NCI-H2196 (cell line): ENCODE measurements at regions not wholly inside any gene's neighbourhood (a gene's known extent, or its start where the extent isn't known, plus 50 kb on each side); places are given as distances from the start of the nearest gene placed in this dataset.
"Not testable (repeated sequence)": the region's sequence is repeated elsewhere in the genome, so short reads cannot be mapped to it uniquely, and the experiment has no call there.

ENCODE experiments used
- DNase-seq: peaks from one replicate; lab custom pipeline; 2025; ENCODE audit not compliant: unreplicated experiment; lab: John Stamatoyannopoulos, UW

DNA sequence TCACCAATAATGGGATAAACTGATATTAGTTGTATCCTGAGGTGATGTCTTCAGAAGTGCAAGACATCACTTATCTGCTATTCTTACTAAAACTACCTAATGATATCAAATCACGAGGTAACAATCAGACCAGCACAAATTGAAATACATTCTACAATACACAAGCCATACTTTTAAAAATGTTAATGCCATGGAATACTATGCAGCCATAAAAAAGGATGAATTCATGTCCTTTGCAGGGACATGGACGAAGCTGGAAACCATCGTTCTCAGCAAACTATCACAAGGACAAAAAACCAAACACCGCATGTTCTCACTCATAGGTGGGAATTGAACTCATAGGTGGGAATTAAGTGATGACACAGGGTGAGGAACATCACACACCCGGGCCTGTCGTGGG is 129.3 kb downstream of the SST start:
- DNase-seq: no peak

DNA sequence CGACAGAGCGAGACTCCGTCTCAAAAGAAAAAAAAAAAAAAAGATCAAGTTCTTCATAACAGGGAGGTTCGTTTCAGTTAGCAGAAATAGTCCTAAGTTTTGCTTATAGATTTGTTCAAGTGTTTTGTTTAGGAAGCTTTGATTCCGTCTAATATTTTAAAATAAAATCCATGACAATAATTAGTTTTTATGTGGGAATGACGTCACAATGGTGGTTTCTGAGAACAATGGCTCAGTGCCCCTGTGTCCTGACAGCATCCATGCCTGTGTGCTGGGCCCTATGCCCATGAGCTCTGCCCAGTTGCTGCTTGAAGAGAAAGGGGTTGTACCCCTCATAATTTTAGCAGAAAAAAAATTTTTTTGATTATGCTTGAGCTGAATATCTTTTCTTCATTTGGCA is 134.0 kb downstream of the SST start:
- DNase-seq: no peak

DNA sequence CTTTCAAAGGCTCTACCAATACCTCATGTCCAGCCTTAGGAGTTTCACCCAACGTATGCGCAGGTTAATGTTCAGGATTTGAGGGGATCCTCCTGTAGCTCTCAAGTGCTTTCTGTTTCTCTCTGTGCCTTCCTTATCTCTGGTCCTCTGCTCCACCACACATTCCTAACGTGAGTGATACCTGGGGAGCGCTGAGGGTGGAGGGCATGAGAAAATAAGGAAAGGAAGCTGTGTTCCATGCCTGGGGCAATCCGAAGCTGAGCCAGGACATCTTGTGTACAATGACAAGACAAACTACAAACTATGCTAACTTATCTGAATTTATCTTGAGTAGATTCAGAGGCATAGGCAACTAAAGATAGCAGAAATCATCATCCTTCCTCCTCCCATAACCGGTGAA is 136.4 kb downstream of the SST start:
- no peak for DNase-seq

DNA sequence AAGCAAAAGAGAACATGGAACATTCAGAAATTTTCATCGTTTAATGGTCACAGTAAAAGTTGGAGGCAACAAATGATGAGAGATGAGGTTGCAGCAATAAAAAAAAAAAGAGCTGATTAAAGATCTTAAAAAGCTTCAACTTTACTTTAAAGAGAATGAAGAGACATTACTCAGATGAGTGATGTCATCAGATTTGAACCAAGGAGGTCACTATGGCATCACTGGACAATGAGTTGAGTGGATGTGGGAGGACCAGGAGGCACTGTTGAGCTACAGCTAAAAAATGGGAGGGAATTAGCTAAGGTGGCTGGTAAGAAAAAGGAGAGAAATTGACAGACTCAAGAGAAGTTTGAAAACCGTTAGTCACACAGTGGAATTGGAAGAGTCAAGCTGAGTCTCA is 138.4 kb downstream of the SST start:
- no peak for DNase-seq

DNA sequence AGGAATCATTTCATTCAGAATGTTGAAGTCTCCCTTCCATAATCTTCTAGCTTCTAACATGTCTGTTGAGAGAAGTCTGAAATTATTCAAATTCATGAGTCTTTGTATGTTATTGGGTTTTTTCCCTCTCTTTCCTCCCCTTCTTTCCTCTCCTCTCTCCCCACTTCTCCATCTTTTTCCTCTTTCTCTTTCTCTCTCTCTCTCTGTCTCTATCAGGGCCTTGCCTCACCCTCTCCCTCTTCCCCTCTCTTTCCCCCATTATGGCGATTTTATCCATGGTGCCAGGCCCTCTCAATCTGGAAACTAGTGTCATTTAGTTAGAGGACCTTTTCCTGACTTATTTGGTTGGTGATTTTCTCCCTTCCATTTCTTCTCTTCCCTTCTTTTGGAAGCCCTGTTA is 147.3 kb downstream of the SST start:
- no peak for DNase-seq

DNA sequence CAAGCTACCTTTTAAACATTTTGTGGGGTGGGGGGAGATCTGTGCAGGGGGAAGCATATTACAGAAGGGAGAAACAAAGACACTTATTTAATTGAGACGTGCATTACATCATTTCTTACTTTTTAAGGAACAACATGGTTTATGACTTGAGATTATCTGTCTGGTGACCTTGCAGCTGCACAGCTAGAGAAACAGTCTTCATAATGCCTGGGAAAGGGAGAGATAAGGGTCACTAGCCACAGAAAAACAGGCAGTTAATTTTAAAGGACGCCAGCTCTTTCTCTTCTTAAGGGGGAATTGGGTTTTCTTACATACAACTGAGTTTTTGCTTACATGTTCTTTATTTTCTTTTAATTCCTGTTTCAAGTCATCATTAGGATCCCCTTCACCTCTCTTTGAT is 147.9 kb downstream of the SST start:
- DNase-seq: no peak

DNA sequence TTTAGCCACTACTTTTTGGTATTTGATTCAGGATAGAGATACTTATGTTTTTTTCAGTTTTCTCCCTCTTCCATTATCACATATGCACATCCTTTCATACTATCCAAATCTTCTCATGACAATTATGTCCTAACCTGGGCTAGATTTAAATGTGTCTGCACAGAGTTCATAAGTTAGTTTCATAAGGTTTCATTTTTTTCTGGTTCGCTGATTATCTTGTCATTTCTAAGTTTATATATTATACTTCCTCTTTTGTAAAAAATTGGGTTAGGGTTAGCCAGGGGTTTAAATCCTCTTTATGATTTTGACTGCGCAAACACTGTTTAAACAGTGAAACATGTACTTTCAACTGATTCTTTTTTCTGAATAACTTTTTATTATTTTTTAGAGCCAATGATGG is 148.6 kb downstream of the SST start:
- DNase-seq: no peak

DNA sequence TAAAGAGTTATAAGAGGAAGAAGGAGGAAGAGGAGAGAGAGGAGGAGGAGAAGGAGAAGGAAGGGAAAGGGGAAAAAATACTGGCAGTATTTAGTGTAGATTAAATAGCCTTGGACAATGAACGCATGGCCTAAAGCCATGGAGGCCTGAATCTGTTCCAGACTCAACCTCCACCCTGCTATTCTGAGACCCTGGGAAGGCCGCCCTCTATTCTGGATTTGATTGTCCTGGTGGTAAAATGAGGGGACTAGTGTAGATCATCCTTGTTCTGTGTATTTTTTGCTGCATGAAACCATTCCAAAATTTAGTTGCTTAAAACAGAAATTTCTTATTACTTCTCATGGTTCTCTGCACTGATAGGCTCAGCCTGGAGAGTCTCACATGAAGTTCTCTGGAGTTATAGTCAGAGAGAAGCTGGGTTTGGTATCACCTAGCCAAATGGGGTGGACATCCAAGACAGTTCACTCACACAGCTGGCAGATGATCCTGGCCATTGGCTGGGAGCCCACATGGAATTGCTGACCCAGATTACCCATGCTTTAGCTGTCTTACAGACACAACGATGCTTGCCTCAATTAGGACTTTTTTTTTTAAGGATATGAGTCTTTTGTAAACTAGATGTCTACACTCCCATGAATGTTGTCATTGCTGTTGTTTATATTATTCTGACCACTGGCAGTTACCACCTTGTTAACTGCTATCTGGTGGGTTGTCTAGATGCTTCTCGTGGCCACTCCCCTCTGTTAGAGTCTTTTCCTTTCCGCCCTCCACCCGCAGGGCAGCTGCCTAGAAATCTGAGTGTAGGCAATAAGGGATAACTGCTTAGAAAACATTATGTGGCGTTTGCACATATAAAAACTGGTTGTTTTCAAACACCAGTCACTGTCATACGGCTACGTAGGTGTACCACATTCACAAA is 149.9 kb downstream of the SST start:
- no peak for DNase-seq

DNA sequence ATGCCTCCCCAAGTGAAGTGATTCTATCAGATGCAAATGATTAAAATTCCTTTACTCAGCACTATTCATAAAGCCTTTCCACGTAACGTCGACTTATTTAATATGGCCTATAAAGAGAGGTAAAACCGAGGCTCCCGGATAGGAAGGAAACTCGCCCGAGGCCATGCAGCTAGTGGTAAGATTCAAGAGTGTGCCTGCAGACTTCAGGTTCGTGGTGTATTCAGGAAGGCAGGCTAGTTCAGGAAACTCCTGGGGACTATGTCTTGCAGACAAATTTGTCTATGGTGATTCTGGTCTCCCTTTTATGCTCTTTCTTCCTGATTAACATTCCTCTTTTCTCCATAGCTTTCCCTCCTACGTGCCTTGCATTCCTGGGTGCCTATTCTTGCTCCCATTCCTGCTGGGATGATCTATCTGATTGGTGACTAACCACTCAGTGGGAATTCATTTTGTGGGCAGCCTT is 150.7 kb downstream of the SST start:
- no peak for DNase-seq

DNA sequence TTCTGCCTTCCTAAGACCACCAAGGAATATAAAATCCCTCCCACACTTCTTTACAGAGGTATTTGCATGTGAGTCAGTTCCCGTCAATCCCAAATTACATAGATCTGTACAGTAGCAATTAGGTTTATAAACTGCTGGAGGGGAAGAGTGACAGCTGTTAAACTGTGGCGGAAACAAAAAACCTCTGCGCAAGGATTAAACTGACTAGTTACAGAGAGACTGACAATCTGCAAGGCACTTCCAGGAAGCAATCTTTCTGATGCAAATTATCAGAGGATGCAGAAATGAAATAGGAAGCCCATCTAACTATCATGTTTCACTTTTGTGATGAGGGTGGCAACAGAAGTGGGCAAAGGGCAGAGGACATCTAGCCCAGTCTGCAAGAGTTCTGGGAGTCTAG is 150.4 kb downstream of the RTP4 start:
- DNase-seq: no peak

DNA sequence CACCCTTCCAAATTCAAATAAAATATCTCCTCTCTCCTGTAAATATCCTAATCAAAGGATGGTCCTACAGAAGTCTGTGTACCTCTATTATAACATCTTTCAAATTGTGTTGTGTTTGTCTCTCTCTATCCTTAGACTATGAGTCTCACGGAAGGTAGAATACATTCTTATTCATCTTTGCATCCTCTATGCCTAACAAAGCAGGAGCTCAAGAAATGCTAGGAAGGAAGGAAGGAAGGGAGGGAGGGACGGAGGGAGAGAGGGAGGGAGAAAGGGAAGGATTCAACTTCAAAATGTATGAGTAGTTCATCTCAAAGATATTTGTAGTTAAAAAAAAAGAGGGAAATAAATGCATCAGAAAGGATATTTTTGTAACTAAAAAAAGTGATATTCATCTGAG is 150.0 kb downstream of the RTP4 start:
- no peak for DNase-seq

DNA sequence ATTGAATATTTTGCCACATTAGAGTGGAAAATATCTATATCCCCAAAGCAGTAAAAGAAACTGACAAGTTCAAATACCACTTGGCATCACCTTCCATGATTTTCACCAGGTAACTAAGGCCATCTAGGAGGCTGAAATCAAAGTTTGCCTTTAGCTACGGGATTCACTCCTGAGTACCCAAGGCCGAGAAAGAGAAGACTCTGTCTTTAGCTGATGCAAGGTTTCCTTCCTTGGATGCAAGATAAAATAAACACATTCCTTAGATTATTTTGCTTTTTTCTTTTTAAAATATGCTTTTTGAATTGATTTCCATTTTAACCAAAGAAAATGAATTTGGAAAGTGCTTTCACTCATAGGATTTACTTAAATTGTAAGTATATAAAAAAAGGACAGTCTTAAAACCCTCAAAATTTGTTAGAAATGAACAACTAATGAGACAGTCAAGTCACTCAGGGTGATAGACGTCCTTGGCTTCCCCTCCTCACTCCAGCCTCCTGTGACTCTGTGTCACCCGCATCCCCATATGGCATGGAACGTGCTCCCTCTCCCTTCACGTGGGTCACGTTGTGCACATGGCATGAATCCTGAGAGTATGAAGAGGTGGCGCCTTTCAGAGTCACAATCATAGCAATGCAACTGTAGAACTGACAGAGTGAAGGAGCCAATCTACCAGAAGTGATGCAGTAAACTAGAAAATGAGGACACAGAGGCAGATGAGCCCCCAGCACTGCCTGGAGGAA is 148.4 kb downstream of the RTP4 start:
- DNase-seq: no peak

DNA sequence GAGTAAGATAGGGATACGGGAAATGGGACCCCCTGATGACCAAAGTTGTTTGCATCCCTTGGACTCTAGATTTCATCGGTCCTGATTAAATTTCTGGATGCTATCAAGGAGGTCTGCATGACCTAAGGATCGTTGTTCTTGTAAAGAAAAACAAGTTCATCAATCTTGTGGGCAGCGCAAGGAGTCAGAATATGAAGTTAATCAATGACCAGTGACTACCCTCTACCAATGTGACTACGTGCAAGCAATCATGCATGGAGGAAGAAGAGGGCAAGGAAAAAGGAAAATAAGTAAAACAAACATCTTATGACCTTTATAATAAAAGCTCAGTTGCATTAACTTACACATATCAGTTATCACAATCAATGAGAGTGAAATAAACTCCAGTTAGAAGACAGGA is 139.7 kb downstream of the RTP4 start:
- DNase-seq: no peak

DNA sequence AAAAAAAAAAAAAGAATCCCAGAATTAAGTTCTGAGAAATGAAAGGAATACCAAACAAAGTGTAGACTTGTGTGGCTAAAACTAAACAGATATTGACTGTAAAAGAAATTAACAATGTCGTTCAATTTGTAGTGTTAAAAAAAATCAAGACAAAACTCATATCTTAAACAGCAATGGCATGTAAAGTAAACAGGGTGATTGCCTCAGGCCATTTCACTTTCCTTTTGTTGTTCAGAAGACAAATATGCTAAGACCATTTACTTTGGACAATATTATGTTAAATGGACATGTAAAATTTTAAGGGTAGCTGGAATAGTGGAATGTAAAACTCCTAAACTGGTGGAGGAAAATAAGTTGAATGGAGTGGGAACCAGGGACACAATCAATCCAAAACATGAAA is 139.1 kb downstream of the RTP4 start:
- DNase-seq: no peak

DNA sequence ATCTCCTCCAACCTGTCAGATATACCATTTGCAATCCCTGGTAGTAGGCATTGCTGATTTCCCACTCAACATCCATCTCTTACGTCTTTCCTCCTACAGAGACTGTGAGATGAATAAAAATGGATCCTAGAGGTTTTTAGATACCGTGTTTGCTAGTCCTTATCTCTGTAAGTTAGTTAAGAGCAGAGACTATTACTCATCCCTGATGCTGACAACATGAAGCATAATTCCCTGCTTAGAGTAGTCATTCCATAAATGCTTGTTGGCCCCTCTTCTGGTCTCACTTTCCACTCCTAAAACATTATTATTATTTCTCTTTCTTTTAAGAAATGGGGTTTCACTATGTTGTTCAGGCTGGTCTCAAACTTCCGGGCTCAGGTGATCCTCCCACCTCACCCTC is 136.2 kb downstream of the RTP4 start:
- no peak for DNase-seq

DNA sequence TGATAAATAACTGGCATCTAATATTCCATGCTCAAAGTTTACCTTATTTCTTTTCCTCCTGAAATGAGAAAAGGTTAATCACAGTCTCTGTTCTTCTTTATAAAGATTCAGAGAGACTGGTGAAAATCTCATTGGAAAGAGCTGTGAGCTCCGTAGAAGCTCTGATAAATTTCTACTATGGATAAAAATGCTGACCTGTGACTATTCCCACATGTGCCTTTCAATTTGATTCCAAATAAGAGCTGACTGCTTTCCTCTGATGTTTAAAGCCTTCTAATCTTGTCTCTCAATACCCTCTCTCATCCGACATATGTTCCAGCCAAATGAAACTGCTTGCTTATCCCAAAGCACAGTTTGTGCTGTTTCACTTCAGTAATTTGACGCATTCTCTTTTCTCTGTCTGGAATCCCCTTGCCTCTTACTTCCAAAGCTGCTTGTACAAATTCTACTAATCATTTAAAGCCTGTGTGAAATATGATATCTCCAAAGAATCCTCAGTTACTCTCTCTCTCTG is 130.1 kb downstream of the RTP4 start:
- no peak for DNase-seq

DNA sequence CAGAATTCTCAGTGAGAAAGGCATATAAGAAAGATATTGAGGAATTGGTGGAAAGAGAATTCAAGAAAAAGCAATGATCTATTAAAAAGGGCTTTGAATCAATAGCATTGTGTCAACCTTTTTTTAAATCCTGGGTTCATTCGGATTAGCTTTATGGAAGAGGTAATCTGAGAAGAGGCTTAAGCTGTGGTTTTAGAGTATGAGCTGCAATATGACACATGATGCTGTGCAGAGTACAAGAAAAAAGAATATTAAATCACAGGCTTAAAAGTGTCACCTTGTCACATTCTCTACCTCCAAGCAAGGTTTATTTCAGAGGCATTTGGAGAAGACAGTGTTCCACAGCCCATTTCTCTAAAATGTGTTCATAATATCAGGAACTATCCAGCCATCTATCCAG is 128.9 kb downstream of the RTP4 start:
- no peak for DNase-seq

DNA sequence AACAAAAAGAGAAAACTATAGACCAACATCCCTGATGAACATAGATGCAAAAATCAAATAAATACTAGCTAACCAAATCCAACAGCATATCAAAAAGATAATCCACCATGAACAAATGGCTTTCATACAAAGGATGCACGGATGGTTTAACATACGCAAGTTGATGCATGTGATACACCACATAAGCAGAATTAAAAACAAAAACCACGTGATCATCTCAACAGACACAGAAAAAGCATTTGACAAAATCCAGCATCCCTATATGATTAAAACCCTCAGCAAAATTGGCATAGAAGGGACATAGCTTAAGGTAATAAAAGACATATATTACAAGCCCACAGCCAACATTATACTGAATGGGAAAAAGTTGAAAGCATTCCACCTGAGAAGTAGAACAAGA is 125.9 kb downstream of the RTP4 start:
- not testable (repeated sequence) for DNase-seq

DNA sequence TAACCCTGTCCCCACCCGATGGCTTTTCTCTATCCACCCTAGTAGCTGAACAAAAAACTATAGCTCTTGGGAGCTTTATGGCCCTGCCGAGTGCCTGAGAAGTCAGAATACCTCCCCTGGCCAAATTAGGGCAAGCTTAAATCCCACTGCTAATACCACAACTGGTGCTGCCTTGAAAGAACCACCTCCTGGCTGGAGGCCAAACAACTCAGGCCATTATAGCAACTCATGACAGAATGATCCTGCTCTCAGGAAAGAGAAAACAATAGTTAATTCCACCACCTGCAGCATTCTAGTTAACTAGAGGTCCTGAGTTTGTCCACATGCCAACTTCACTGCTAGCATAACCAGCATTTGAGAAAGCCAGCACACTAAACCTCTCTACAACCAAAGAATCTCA is 123.2 kb downstream of the RTP4 start:
- DNase-seq: no peak

DNA sequence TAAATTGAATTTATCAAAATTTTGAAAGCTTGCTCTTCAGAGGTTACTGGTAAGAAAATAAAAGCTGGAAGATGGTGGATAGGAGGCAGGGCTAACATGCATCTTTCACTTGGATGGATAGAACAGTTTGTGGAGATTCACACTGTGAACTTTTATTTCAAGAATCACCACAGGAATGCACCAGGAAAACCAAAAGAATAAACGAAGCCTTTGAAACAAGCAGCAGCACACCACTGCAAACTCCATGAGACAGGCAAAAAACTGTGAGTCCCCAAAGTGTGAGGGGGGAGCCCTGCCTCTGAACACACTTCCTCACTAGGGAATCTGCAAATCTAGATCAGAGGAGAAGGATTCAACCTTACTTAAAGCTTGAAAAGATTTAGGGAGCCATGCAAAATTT is 122.2 kb downstream of the RTP4 start:
- DNase-seq: no peak

DNA sequence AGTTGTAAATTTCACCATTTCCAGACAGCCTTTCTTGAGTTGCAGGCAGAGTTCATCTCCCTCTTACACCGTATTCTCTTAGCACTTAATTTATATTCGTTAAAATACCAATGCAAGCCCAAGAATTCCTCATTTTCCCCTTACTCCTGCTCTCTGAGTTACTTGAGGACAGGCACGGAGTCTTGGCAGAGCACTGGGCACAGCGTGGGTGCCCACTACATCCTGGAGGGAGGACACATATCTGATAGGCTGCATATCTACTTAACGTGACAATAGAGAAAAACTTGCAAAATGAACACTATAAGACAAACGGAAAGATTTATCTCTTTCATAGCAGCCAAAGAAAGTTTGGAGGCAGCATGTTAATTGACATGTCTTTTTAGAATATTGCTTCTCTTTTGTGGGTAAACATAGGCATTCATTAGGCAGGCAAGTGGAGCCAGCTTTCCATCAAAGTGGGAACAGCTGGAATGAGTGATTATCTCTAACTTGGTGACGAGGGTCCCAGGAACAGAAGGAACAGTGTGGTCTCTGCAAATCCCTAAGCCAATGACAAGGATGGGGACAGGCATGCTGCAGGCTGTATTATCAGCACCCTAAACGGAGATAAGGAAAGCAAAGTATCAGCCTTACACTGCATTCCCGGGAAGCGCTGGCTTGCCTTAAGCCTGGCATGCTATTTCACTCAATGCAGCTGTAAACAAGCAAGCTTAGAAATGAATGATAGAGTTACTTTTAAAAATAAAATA is 116.5 kb downstream of the RTP4 start:
- DNase-seq: no peak
